SH-SY5Y (cell line): ENCODE measurements at regions not wholly inside any gene's neighbourhood (a gene's known extent, or its start where the extent isn't known, plus 50 kb on each side); places are given as distances from the start of the nearest gene placed in this dataset.

Experiments used
- GATA2 ChIP-seq: IDR thresholded peaks from 2 replicates; pipeline ENCODE4 v1.6.1; 2011; ENCODE audit warnings: mild to moderate bottlenecking, low read depth, low read length
- GATA3 ChIP-seq: IDR thresholded peaks from 2 replicates; pipeline ENCODE4 v1.6.1; 2011; ENCODE audit warnings: low read depth, mild to moderate bottlenecking, low read length, moderate library complexity

- TF ChIP-seq GATA2 = no peak
- no peak for TF ChIP-seq GATA3
These were observed 195.6 kb downstream of the ZBBX start for GRCh38 chr3:167184511-167184910.
